ENCODE measurements at regions not wholly inside any gene's neighbourhood (a gene's known extent, or its start where the extent isn't known, plus 50 kb on each side); places are given as distances from the start of the nearest gene placed in this dataset.

- Mint-ChIP-seq H3K27ac (no peak overlapping the region), H3K9me3 (no peaks in the 10 kb centered on the region), H3K27me3 (ENCODE audit: insufficient read depth, low read depth, poor library complexity) (peaks cover 3% of the 10 kb centered on the region), H3K36me3 (ENCODE audit: low read depth) (no peaks in the 10 kb centered on the region), H3K4me1 (peaks cover 4% of the 10 kb centered on the region; the same call in 2 of the 3 replicates), H3K4me3 (no peak overlapping the region)
- no peak overlapping the region for H3K27ac ChIP-seq (ENCODE audit: low read depth)
- H3K79me2 ChIP-seq (replicated peaks; ENCODE audit: insufficient read depth): no peaks in the 10 kb centered on the region
- no peaks in the 10 kb centered on the region for H3K4me1 ChIP-seq (ENCODE audit: insufficient read depth)
- H3K27me3 ChIP-seq (ENCODE audit: insufficient read depth): no peaks in the 10 kb centered on the region
- H4K20me1 ChIP-seq (replicated peaks; ENCODE audit: insufficient read depth): no peaks in the 10 kb centered on the region
- TF ChIP-seq STAT1 (IDR thresholded peaks at IDR 0.05; ENCODE audit: unreplicated experiment) (no peak), JUNB (IDR thresholded peaks at IDR 0.05; ENCODE audit: unreplicated experiment) (no peak), EZH2 (IDR thresholded peaks at IDR 0.05; ENCODE audit: low read depth, unreplicated experiment) (no peak)
- no peaks in the 10 kb centered on the region for H3K36me3 ChIP-seq (ENCODE audit: insufficient read depth)
- no peak overlapping the region for H2AFZ ChIP-seq
- no peak overlapping the region for H3K4me3 ChIP-seq
- no peak for ATAC-seq
- no peak overlapping the region for H3K4me2 ChIP-seq
- no peaks in the 10 kb centered on the region for H3K9me2 ChIP-seq (ENCODE audit: insufficient read depth)
- DNase-seq (ENCODE audit: low spot score): no peak
- no peaks in the 10 kb centered on the region for H3F3A ChIP-seq (replicated peaks; ENCODE audit: low read depth)
Observed at GRCh38 chr6:54619102-54619501, 227.5 kb upstream of the FAM83B start.

GRCh38 chr6:54621285-54621684, 225.3 kb upstream of the FAM83B start:
- TF ChIP-seq EZH2 (IDR thresholded peaks at IDR 0.05; ENCODE audit: low read depth, unreplicated experiment): no peak
- no peak for TF ChIP-seq ZNF331 (CRISPR knock-in tag; IDR thresholded peaks at IDR 0.05; ENCODE audit: low read depth)
- TF ChIP-seq NANOG (IDR thresholded peaks at IDR 0.05; ENCODE audit: borderline replicate concordance): no peak
- no peak for TF ChIP-seq JUNB (IDR thresholded peaks at IDR 0.05; ENCODE audit: unreplicated experiment)
- TF ChIP-seq POLR2AphosphoS5 (IDR thresholded peaks at IDR 0.05; ENCODE audit: low read depth): no peak
- TF ChIP-seq REST (IDR thresholded peaks at IDR 0.05; ENCODE audit: unreplicated experiment): no peak
- peak; percentile 71 for TF ChIP-seq CTCF (conservative IDR thresholded peaks at IDR 0.05; ENCODE audit: low read depth in 2 of 2)
- no peaks in the 10 kb centered on the region for H3F3A ChIP-seq (replicated peaks; ENCODE audit: low read depth)
- peak; percentile 71 for DNase-seq (ENCODE audit: low spot score)

More at GRCh38 chr6:54621285-54621684, 225.3 kb upstream of the FAM83B start:
- no peaks in the 10 kb centered on the region for H4K20me1 ChIP-seq (replicated peaks; ENCODE audit: insufficient read depth)
- no peak overlapping the region for H3K27ac ChIP-seq (ENCODE audit: low read depth)
- Mint-ChIP-seq H3K4me3 (no peak overlapping the region), H3K27me3 (ENCODE audit: insufficient read depth, low read depth, poor library complexity) (peaks cover 3% of the 10 kb centered on the region), H3K9me3 (no peaks in the 10 kb centered on the region), H3K4me1 (peaks cover 4% of the 10 kb centered on the region; the same call in 2 of the 3 replicates), H3K36me3 (ENCODE audit: low read depth) (no peaks in the 10 kb centered on the region), H3K27ac (no peak overlapping the region)
- no peaks in the 10 kb centered on the region for H3K9me2 ChIP-seq (ENCODE audit: insufficient read depth)
- no peaks in the 10 kb centered on the region for H3K79me2 ChIP-seq (replicated peaks; ENCODE audit: insufficient read depth)
- no peak overlapping the region for H2AFZ ChIP-seq
- no peaks in the 10 kb centered on the region for H3K4me1 ChIP-seq (ENCODE audit: insufficient read depth)
- ATAC-seq: peak; percentile 90
- H3K4me3 ChIP-seq: no peak overlapping the region
- no peak overlapping the region for H3K4me2 ChIP-seq
- no peaks in the 10 kb centered on the region for H3K27me3 ChIP-seq (ENCODE audit: insufficient read depth)
- no peaks in the 10 kb centered on the region for H3K36me3 ChIP-seq (ENCODE audit: insufficient read depth)
